Choroid plexus epithelial cell (primary cell): ENCODE measurements at regions not wholly inside any gene's neighbourhood (a gene's known extent, or its start where the extent isn't known, plus 50 kb on each side); places are given as distances from the start of the nearest gene placed in this dataset.

ENCODE experiments used
- DNase-seq: peaks from one replicate; pipeline ENCODE4 v3.0.0-alpha.2; 2010; ENCODE audit warnings: low read depth
- H3K4me3 ChIP-seq: 2 replicates; pipeline ENCODE4 v1.5.1; 2011; ENCODE audit warnings: low read depth, mild to moderate bottlenecking, control low read depth, low read length, moderate library complexity
- CTCF ChIP-seq: conservative IDR thresholded peaks from 2 replicates; pipeline ENCODE4 v1.5.1; 2011; ENCODE audit warnings: low read depth, mild to moderate bottlenecking, control low read depth, inconsistent platforms, low read length, moderate library complexity

GRCh38 chr6:41442800-41443501 is 103.2 kb upstream of the FOXP4 start:
- peak; percentile 75 for DNase-seq
- peak overlapping the region; percentile 33 for H3K4me3 ChIP-seq
- TF ChIP-seq CTCF, result peak; percentile 75

- no peak overlapping the region for H3K4me3 ChIP-seq
- peak; percentile 39 for DNase-seq
These were observed 102.3 kb upstream of the FOXP4 start for GRCh38 chr6:41443616-41444525.

GRCh38 chr6:41445261-41445660 is 100.9 kb upstream of the FOXP4 start:
- no peak for TF ChIP-seq CTCF
- DNase-seq, result no peak
- H3K4me3 ChIP-seq, result no peak overlapping the region

More at GRCh38 chr6:41443616-41444525, 102.3 kb upstream of the FOXP4 start:
- TF ChIP-seq CTCF, result no peak

- TF ChIP-seq CTCF, result no peak
- no peak overlapping the region for H3K4me3 ChIP-seq
- no peak for DNase-seq
These were observed 100.0 kb upstream of the FOXP4 start for GRCh38 chr6:41446132-41446531.

GRCh38 chr6:41446907-41447545 is 99.2 kb upstream of the FOXP4 start:
- H3K4me3 ChIP-seq, result no peak overlapping the region
- TF ChIP-seq CTCF, result no peak
- DNase-seq, result no peak

GRCh38 chr6:41448256-41448655 is 97.9 kb upstream of the FOXP4 start:
- H3K4me3 ChIP-seq, result no peak overlapping the region
- TF ChIP-seq CTCF, result no peak
- no peak for DNase-seq
